HG02885 (cell line): ENCODE measurements at regions not wholly inside any gene's neighbourhood (a gene's known extent, or its start where the extent isn't known, plus 50 kb on each side); places are given as distances from the start of the nearest gene placed in this dataset.

Source experiments
- ATAC-seq: cut with Tn5 transposase; IDR thresholded peaks from one replicate; pipeline ENCODE4 v1.9.1; 2021; ENCODE audit warnings: mild to moderate bottlenecking; ENCODE audit not compliant: unreplicated experiment, poor library complexity

DNA sequence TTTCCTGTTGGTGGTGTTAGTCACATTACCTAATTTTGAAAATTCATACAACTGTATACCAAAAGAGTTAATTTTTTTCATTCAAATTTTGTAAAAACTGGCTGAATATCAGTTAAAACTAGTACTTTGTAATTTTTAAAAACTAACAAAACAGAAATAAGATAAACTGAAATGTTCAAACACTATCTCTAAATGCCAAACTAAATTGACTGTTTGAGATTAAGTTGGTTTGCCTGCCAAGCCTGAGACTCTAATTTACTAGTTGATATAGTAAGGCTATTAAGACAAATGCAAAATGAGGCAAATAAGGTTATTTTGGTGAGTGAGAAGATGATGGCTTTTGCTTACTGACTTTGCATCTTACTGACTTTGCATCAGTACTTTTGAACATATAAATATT, 1134.9 kb upstream of the LRRN3 start:
- ATAC-seq: no peak

DNA sequence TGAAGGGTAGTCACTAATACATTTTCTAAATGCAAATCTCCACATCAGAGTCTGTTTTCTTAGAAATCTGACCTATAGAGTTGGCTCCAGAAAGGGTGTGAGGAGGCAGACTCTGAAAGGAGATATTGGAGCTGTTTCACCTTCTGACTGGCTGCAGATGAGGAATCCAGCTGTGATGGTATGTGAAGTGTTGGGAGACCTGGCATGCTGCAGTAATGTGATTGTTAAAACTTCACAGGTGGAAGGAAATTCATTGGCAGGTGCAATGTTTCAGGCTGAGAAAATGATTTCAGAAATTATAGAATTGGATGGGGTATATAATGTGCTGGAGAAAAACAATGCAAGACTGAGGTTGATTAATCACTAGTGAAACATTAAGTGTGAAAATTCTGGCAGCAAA, 1134.0 kb upstream of the LRRN3 start:
- no peak for ATAC-seq

- ATAC-seq: no peak
These were observed 1127.2 kb upstream of the LRRN3 start for GRCh38 chr7:109963741-109964140.

GRCh38 chr7:109964780-109965179, 1126.1 kb upstream of the LRRN3 start:
- ATAC-seq: no peak

- no peak for ATAC-seq
These were observed 1123.5 kb upstream of the LRRN3 start for GRCh38 chr7:109967406-109967805.

- ATAC-seq: no peak
These were observed 1107.3 kb upstream of the LRRN3 start for GRCh38 chr7:109983618-109984017.

DNA sequence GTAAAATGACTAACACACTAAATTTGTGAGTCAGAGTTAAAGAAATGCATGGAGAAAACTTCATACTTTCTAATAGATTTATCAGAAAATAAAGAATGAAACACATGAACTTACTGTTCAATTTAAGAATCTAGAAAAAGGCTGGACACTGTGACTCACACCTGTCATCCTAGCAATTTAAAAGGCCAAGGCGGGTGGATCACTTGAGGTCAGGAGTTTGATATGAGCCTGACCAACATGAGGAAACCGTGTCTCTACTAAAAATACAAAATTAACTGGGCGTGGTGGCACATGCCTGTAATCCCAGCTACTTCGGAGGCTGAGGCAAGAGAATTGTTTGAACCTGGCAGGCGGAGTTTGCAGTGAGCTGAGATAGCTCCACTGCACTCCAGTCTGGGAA, 1106.2 kb upstream of the LRRN3 start:
- ATAC-seq: no peak

DNA sequence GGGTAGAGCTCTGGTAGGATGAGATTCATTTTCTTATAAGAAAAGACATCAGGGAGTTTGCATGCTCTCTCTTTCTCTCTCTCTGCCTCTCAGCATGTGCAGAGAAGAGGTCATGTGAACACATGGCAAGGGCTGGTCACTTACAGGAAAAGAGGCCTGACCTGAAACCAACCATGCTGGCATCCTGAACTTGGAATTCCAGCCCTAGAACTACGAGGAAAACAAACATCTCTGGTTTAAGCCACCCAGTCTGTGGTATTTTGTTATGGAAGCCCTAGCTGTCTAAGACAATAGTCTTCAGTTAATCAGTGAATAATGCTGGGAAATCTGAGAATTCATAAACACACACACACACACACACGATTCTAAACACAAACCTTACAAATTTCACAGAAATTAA, 1104.2 kb upstream of the LRRN3 start:
- no peak for ATAC-seq

GRCh38 chr7:109996411-109996810, 1094.5 kb upstream of the LRRN3 start:
- no peak for ATAC-seq

- no peak for ATAC-seq
These were observed 1094.0 kb upstream of the LRRN3 start for GRCh38 chr7:109996927-109997326.

DNA sequence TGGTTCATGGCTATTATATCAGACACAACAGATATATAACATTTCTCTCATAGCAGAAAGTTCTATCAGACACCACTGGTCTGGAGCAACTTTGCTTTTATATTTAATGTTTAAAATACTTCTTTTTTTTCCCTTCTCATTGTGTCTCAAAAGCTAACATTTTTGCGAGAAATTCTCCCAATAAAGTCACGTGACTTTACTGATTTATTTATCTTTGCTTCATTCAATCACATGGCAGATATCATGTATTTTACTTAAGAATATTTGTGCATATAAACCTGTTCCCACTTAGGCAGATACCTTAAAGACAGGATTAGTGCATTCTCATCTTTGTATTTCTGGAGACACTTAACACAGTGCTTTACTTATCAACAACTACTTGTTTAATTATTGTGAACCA, 1093.1 kb upstream of the LRRN3 start:
- no peak for ATAC-seq

- no peak for ATAC-seq
These were observed 1089.5 kb upstream of the LRRN3 start for GRCh38 chr7:110001254-110001938.

DNA sequence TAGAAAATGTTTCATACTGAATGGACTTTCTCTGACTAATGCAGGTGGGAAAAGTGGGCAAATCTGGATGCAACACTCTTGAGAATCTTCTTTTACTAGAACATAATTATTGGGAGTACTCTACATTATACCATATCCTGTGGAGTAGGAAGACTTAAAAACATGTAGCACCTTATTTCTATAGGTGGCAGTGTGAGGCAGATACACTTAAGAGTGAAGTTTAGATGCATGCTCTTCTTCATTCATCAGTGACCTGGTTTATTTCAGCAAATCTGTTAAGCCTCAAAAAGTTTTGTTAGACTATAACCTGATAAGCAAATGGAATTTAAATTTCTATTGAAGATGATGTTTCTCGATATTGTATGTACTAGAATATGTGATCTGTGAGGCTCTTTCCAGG, 1087.1 kb upstream of the LRRN3 start:
- ATAC-seq: no peak

GRCh38 chr7:110007320-110008063, 1083.4 kb upstream of the LRRN3 start:
- ATAC-seq: no peak

DNA sequence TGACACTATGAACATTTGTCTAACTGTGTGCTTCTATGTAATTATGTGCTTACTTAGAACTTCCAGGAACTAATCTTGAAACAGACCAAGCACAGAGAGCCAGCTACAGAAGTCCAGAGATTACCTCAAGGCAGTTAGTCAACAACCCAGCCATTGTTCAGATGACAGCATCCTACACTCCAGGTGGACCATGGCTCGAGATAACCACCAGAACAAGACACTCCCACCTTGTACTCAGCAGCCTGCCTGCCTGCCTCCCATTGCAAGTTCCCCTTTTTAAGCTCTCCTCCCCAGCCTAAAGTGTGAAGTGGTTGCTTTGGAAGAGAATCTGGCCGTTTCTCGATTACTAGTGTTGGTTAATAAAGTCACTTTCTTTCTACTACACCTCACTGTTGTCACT, 1080.6 kb upstream of the LRRN3 start:
- ATAC-seq: no peak

DNA sequence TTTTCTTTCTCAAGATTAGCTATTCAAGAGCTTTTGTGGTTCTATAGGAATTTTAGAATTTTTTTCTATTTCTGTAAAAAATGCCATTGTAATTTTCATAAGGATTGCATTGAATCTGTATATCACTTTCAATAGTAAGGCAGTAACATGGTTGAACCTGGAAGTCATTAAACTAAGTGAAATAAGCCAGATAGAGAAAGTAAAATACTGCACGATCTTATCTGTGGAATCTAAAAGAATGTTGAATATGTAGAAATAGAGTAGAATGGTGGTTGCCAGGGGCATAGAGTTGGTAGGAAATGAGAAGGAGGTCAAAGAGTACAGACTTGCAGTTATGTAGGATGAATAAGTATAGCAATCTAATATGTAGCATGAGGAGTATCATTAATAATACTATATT, 1073.5 kb upstream of the LRRN3 start:
- ATAC-seq: no peak

DNA sequence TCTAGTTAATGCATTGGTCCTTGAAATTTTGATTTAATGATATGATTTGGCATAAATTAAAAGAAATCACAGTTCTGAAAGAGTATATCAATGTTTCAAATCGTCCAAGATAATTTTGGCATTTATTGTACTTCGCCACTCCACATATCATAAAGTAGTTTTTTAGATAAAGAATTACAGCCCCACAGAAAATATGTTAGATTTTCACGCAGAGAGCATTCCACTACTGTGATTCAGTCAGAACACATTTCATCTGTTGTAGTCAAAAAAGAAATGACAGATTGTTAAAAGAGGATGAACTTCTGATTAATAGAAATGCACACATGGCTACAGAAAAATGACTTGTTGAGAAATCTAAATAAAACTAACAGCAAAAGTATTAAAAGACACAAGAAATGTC, 1063.5 kb upstream of the LRRN3 start:
- ATAC-seq: no peak

DNA sequence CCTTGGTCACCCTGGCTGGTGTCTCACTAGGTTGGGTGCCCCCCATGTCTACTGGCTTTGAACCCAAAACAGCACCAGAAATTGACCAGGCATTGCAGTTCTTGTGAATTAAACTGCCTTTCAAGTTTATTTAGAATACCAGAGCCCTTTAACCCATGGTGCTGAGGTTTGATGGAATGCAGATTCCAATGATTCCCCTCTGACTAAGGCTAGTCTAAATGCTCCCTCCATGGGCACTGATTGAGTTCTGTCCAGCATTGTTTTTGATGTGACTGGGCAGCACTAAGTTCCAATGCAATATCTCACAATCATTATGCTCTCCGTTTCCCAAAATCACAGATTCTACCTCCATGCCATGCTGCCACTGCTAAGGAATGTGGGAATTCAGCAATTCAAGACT, 1047.4 kb upstream of the LRRN3 start:
- no peak for ATAC-seq

- no peak for ATAC-seq
These were observed 1040.1 kb upstream of the LRRN3 start for GRCh38 chr7:110050785-110051184.

- no peak for ATAC-seq
These were observed 1039.6 kb upstream of the LRRN3 start for GRCh38 chr7:110051372-110051771.

- no peak for ATAC-seq
These were observed 1034.6 kb upstream of the LRRN3 start for GRCh38 chr7:110056331-110056730.

GRCh38 chr7:110058401-110058800, 1032.5 kb upstream of the LRRN3 start:
- ATAC-seq: no peak
